GM23338 (cell line): ENCODE measurements at regions not wholly inside any gene's neighbourhood (a gene's known extent, or its start where the extent isn't known, plus 50 kb on each side); places are given as distances from the start of the nearest gene placed in this dataset.

Source experiments
- TF ChIP-seq, protein P1 (sequence below), 2 experiments: fragments of 200-600 bp in 1 of 2; sonication (generic) in 1 of 2; conservative IDR thresholded peaks; 2 replicates each; pipeline versions ENCODE4 v1.5.1 to v1.6.1; 2016 to 2017; ENCODE audit warnings: antibody characterized with exemption in 2 of 2, low read depth in 2 of 2, mild to moderate bottlenecking in 2 of 2, moderate library complexity in 1 of 2
- TF ChIP-seq, protein P2 (sequence below): IDR thresholded peaks from one replicate; pipeline ENCODE4 v1.6.1; 2018; ENCODE audit warnings: antibody characterized with exemption; ENCODE audit not compliant: unreplicated experiment

DNA sequence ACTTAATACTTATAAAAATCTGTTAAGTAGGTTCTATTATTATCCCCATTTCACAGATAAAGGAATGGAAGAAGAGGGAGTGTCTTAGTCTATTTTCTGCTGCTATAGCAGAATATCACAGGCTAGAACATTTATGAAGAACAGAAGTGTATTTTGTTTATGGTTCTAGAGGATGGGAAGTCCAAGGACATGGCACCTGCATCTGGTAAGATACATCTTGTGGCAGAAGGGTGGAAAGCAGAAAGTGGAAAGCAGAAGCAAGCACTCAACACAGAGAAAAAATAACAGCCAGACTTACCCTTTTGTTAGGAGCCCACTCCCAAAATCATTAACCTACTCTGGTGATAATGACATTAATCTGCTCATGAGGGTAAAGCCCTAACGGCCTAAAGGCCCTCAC lies 422.4 kb downstream of the NPIPA8 start:
- TF ChIP-seq, protein P1, sequence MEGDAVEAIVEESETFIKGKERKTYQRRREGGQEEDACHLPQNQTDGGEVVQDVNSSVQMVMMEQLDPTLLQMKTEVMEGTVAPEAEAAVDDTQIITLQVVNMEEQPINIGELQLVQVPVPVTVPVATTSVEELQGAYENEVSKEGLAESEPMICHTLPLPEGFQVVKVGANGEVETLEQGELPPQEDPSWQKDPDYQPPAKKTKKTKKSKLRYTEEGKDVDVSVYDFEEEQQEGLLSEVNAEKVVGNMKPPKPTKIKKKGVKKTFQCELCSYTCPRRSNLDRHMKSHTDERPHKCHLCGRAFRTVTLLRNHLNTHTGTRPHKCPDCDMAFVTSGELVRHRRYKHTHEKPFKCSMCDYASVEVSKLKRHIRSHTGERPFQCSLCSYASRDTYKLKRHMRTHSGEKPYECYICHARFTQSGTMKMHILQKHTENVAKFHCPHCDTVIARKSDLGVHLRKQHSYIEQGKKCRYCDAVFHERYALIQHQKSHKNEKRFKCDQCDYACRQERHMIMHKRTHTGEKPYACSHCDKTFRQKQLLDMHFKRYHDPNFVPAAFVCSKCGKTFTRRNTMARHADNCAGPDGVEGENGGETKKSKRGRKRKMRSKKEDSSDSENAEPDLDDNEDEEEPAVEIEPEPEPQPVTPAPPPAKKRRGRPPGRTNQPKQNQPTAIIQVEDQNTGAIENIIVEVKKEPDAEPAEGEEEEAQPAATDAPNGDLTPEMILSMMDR (conservative IDR thresholded peaks at IDR 0.05; ENCODE audit: low read depth in 2 of 2), result no peak
- TF ChIP-seq, protein P2, sequence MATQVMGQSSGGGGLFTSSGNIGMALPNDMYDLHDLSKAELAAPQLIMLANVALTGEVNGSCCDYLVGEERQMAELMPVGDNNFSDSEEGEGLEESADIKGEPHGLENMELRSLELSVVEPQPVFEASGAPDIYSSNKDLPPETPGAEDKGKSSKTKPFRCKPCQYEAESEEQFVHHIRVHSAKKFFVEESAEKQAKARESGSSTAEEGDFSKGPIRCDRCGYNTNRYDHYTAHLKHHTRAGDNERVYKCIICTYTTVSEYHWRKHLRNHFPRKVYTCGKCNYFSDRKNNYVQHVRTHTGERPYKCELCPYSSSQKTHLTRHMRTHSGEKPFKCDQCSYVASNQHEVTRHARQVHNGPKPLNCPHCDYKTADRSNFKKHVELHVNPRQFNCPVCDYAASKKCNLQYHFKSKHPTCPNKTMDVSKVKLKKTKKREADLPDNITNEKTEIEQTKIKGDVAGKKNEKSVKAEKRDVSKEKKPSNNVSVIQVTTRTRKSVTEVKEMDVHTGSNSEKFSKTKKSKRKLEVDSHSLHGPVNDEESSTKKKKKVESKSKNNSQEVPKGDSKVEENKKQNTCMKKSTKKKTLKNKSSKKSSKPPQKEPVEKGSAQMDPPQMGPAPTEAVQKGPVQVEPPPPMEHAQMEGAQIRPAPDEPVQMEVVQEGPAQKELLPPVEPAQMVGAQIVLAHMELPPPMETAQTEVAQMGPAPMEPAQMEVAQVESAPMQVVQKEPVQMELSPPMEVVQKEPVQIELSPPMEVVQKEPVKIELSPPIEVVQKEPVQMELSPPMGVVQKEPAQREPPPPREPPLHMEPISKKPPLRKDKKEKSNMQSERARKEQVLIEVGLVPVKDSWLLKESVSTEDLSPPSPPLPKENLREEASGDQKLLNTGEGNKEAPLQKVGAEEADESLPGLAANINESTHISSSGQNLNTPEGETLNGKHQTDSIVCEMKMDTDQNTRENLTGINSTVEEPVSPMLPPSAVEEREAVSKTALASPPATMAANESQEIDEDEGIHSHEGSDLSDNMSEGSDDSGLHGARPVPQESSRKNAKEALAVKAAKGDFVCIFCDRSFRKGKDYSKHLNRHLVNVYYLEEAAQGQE, result no peak
